H1 (cell line): ENCODE measurements at regions not wholly inside any gene's neighbourhood (a gene's known extent, or its start where the extent isn't known, plus 50 kb on each side); places are given as distances from the start of the nearest gene placed in this dataset.

Source experiments
- CTCF ChIA-PET: fragments of 300-600 bp; sonication (Branson Sonifier 250); formaldehyde crosslinking; loops from one replicate; lab custom pipeline; 2021; ENCODE audit not compliant: partially characterized antibody; lab: Charles Lee
- POLR2A ChIA-PET: fragments of 300-600 bp; sonication (Branson Sonifier 250); formaldehyde crosslinking; loops from one replicate; lab custom pipeline; 2021; ENCODE audit warnings: inconsistent platforms; ENCODE audit not compliant: partially characterized antibody; lab: Charles Lee
- DNase-seq, 2 experiments: peaks; one replicate each; pipeline versions ENCODE4 v3.0.0 to v3.0.0-alpha.2; 2010 to 2022; ENCODE audit warnings: low spot score in 2 of 2, low read depth in 1 of 2, mixed read lengths in 1 of 2
- FAIRE-seq: peaks from 2 replicates; lab custom pipeline; 2011; peaks lifted over from hg19 to GRCh38; lab: Jason Lieb, UNC
- H2AFZ ChIP-seq: 2 replicates; pipeline ENCODE4 v1.8.1; 2012; ENCODE audit warnings: low read length, inconsistent platforms
- H2AK5ac ChIP-seq: 2 replicates; pipeline ENCODE4 v1.6.1; 2013; ENCODE audit warnings: low read depth, low read length
- H2BK120ac ChIP-seq: replicated peaks from 2 replicates; pipeline ENCODE3; 2013; ENCODE audit warnings: low read depth, low read length, inconsistent platforms
- H2BK12ac ChIP-seq: 2 replicates; pipeline ENCODE4 v1.6.1; 2013; ENCODE audit warnings: low read depth, low read length
- H2BK15ac ChIP-seq: 2 replicates; pipeline ENCODE4 v1.6.1; 2013; ENCODE audit warnings: low read length
- H2BK20ac ChIP-seq: 2 replicates; pipeline ENCODE4 v1.6.1; 2013; ENCODE audit warnings: low read length
- H2BK5ac ChIP-seq: 2 replicates; pipeline ENCODE4 v1.6.1; 2013; ENCODE audit warnings: low read depth, low read length
- H3K14ac ChIP-seq: 2 replicates; pipeline ENCODE4 v1.6.1; 2013; ENCODE audit warnings: inconsistent platforms; ENCODE audit not compliant: insufficient read length
- H3K18ac ChIP-seq: 2 replicates; pipeline ENCODE4 v1.6.1; 2013; ENCODE audit warnings: low read length; ENCODE audit errors: extremely low read depth
- H3K23ac ChIP-seq: 2 replicates; pipeline ENCODE4 v1.6.1; 2013; ENCODE audit warnings: inconsistent platforms; ENCODE audit not compliant: insufficient read length
- H3K23me2 ChIP-seq: 2 replicates; pipeline ENCODE4 v1.6.1; 2013; ENCODE audit warnings: low read depth, low read length
- H3K27ac ChIP-seq: 2 replicates; pipeline ENCODE4 v1.6.1; 2011; ENCODE audit warnings: low read depth, low read length, inconsistent platforms
- H3K27me3 ChIP-seq, 4 experiments: replicated peaks in 1 of 4; 1 replicate in 1 of 4; 2 replicates in 3 of 4; pipeline versions ENCODE4 v1.6.1 to v1.8.1; 2011 to 2013; ENCODE audit warnings: low read length in 3 of 4, mild to moderate bottlenecking in 3 of 4, inconsistent platforms in 2 of 4, mixed read lengths in 2 of 4, moderate library complexity in 1 of 4; ENCODE audit not compliant: control insufficient read depth in 3 of 4, insufficient read depth in 3 of 4; ENCODE audit errors: extremely low read depth in 1 of 4
- H3K36me3 ChIP-seq, 4 experiments: 2 replicates each; pipeline versions ENCODE4 v1.6.1 to v1.8.1; 2011 to 2013; ENCODE audit warnings: mild to moderate bottlenecking in 4 of 4, low read length in 3 of 4, moderate library complexity in 2 of 4, control low read depth in 1 of 4, inconsistent platforms in 1 of 4; ENCODE audit not compliant: insufficient read depth in 4 of 4, control insufficient read depth in 2 of 4
- H3K4ac ChIP-seq: replicated peaks from 2 replicates; pipeline ENCODE3; 2013; ENCODE audit warnings: low read length, low read depth, mixed read lengths, inconsistent platforms; ENCODE audit not compliant: insufficient read length
- H3K4me1 ChIP-seq, 4 experiments: replicated peaks in 1 of 4; 1 replicate in 1 of 4; 2 replicates in 3 of 4; pipeline versions ENCODE4 v1.6.1 to v1.8.1; 2011 to 2013; ENCODE audit warnings: low read length in 3 of 4, inconsistent platforms in 2 of 4, mixed read lengths in 1 of 4; ENCODE audit not compliant: insufficient read depth in 4 of 4, control insufficient read depth in 3 of 4
- H3K4me2 ChIP-seq, 2 experiments: 2 replicates each; pipeline versions ENCODE4 v1.6.1 to v1.8.1; 2011 to 2013; ENCODE audit warnings: low read depth in 2 of 2, low read length in 2 of 2, control low read depth in 1 of 2, inconsistent platforms in 1 of 2, mild to moderate bottlenecking in 1 of 2; ENCODE audit not compliant: insufficient read depth in 1 of 2
- H3K4me3 ChIP-seq, 4 experiments: fragments of 200-600, 300-600 bp in 1 of 4; sonication (generic), shearing (Covaris generic), sonication (Bioruptor Twin) in 1 of 4; 2 replicates each; pipeline versions ENCODE4 v1.5.1 to v1.8.1; 2011 to 2016; ENCODE audit warnings: low read length in 4 of 4, low read depth in 3 of 4, control low read depth in 2 of 4, inconsistent platforms in 2 of 4, mild to moderate bottlenecking in 2 of 4, mixed read lengths in 1 of 4, moderate library complexity in 1 of 4; ENCODE audit not compliant: insufficient read depth in 2 of 4; ENCODE audit errors: extremely low read depth in 1 of 4
- H3K56ac ChIP-seq: replicated peaks from 2 replicates; pipeline ENCODE3; 2013; ENCODE audit warnings: low read depth, mild to moderate bottlenecking, mixed read lengths, low read length, inconsistent platforms; ENCODE audit not compliant: insufficient read length
- H3K79me1 ChIP-seq: 2 replicates; pipeline ENCODE4 v1.6.1; 2013; ENCODE audit warnings: low read depth, low read length, control low read depth
- H3K79me2 ChIP-seq, 2 experiments: 2 replicates each; pipeline versions ENCODE4 v1.6.1 to v1.8.1; 2012 to 2013; ENCODE audit warnings: low read length in 2 of 2, mild to moderate bottlenecking in 2 of 2, inconsistent platforms in 1 of 2; ENCODE audit not compliant: insufficient read depth in 2 of 2, control insufficient read depth in 1 of 2
- H3K9ac ChIP-seq, 4 experiments: replicated peaks in 1 of 4; 1 replicate in 1 of 4; 2 replicates in 3 of 4; pipeline versions ENCODE4 v1.6.1 to v1.8.1; 2011 to 2013; ENCODE audit warnings: low read depth in 3 of 4, low read length in 3 of 4, control low read depth in 2 of 4, mild to moderate bottlenecking in 2 of 4, moderate library complexity in 2 of 4, inconsistent platforms in 1 of 4; ENCODE audit errors: extremely low read depth in 1 of 4
- H3K9me3 ChIP-seq, 2 experiments: 2 replicates each; pipeline versions ENCODE4 v1.6.1 to v1.8.1; 2012 to 2013; ENCODE audit warnings: mild to moderate bottlenecking in 2 of 2, moderate library complexity in 2 of 2, control low read depth in 1 of 2, inconsistent platforms in 1 of 2, low read depth in 1 of 2, low read length in 1 of 2, mixed read lengths in 1 of 2; ENCODE audit not compliant: insufficient read depth in 2 of 2
- H4K20me1 ChIP-seq, 2 experiments: replicated peaks in 1 of 2; 2 replicates each; pipeline versions ENCODE3 to v1.8.1; 2011 to 2013; ENCODE audit warnings: inconsistent platforms in 2 of 2, low read length in 2 of 2, mild to moderate bottlenecking in 1 of 2; ENCODE audit not compliant: insufficient read depth in 2 of 2, control insufficient read depth in 1 of 2
- H4K5ac ChIP-seq: 2 replicates; pipeline ENCODE4 v1.6.1; 2013; ENCODE audit warnings: low read length, low read depth, mixed read lengths, inconsistent platforms; ENCODE audit not compliant: insufficient read length
- H4K8ac ChIP-seq: 2 replicates; pipeline ENCODE4 v1.8.0; 2013; ENCODE audit warnings: mild to moderate bottlenecking, moderate library complexity, low read length, inconsistent platforms; ENCODE audit not compliant: insufficient read depth; ENCODE audit errors: extremely low read depth
- H4K91ac ChIP-seq: replicated peaks from 2 replicates; pipeline ENCODE3; 2013; ENCODE audit warnings: low read length, mixed read lengths, inconsistent platforms; ENCODE audit not compliant: insufficient read length
- ATF2 ChIP-seq: IDR thresholded peaks from 2 replicates; pipeline ENCODE4 v1.6.1; 2012; ENCODE audit warnings: low read length, inconsistent platforms
- CREB1 ChIP-seq: IDR thresholded peaks from 2 replicates; pipeline ENCODE4 v1.6.1; 2012; ENCODE audit warnings: inconsistent platforms
- CTBP2 ChIP-seq: IDR thresholded peaks from 2 replicates; pipeline ENCODE4 v1.7.0; 2011; ENCODE audit warnings: borderline replicate concordance, mild to moderate bottlenecking, moderate library complexity, mixed read lengths, low read length; ENCODE audit not compliant: insufficient read depth, insufficient read length
- GABPA ChIP-seq: IDR thresholded peaks from 2 replicates; pipeline ENCODE4 v1.6.1; 2011; ENCODE audit warnings: mild to moderate bottlenecking, low read length, moderate library complexity, borderline replicate concordance; ENCODE audit not compliant: insufficient read depth
- HDAC2 ChIP-seq, 2 experiments: fragments of 300-600 bp in 1 of 2; sonication (generic) in 1 of 2; IDR thresholded peaks; 2 replicates each; pipeline ENCODE4 v1.6.1; 2011 to 2012; ENCODE audit warnings: low read depth in 2 of 2, low read length in 2 of 2, mild to moderate bottlenecking in 2 of 2, moderate library complexity in 2 of 2, borderline replicate concordance in 1 of 2, inconsistent platforms in 1 of 2
- JUND ChIP-seq: IDR thresholded peaks from 2 replicates; pipeline ENCODE4 v1.6.1; 2011; ENCODE audit warnings: mild to moderate bottlenecking, improper control_type of control experiment, low read length
- POU5F1 ChIP-seq: IDR thresholded peaks from 2 replicates; pipeline ENCODE4 v1.6.1; 2011; ENCODE audit warnings: low read depth, mild to moderate bottlenecking, low read length, moderate library complexity
- RXRA ChIP-seq: IDR thresholded peaks from 2 replicates; pipeline ENCODE4 v1.6.1; 2011; ENCODE audit warnings: low read depth, mild to moderate bottlenecking, low read length, moderate library complexity; ENCODE audit not compliant: insufficient read depth
- TAF1 ChIP-seq: IDR thresholded peaks from 2 replicates; pipeline ENCODE4 v1.6.1; 2011; ENCODE audit warnings: mild to moderate bottlenecking, low read depth, low read length
- TAF7 ChIP-seq: optimal IDR thresholded peaks from 2 replicates; pipeline ENCODE3; 2011; ENCODE audit warnings: low read depth, mild to moderate bottlenecking, inconsistent platforms, low read length, moderate library complexity, borderline replicate concordance
- WGBS, 2 experiments: shearing (Covaris generic) in 1 of 2; methylation state at CpG; one replicate each; pipeline versions ENCODE4 v1.1.6 to v1.1.7; 2013 to 2015; ENCODE audit warnings: low lambda C conversion rate in 2 of 2, mixed read lengths in 2 of 2, inconsistent platforms in 1 of 2, low coverage in 1 of 2, missing lambda C conversion rate in 1 of 2; ENCODE audit not compliant: insufficient replicate concordance in 2 of 2, insufficient coverage in 1 of 2, insufficient read length in 1 of 2; ENCODE audit errors: extremely low coverage in 1 of 2, missing lambda C conversion rate in 1 of 2; 5-methylcytosine and 5-hydroxymethylcytosine counted together
- TF ChIP-seq, protein P1 (sequence below): IDR thresholded peaks from 2 replicates; pipeline ENCODE4 v1.6.1; 2012; ENCODE audit warnings: inconsistent platforms
- TF ChIP-seq, protein P2 (sequence below): IDR thresholded peaks from 2 replicates; pipeline ENCODE4 v1.6.1; 2011; ENCODE audit warnings: low read depth, mild to moderate bottlenecking, low read length; ENCODE audit not compliant: insufficient read depth

DNA sequence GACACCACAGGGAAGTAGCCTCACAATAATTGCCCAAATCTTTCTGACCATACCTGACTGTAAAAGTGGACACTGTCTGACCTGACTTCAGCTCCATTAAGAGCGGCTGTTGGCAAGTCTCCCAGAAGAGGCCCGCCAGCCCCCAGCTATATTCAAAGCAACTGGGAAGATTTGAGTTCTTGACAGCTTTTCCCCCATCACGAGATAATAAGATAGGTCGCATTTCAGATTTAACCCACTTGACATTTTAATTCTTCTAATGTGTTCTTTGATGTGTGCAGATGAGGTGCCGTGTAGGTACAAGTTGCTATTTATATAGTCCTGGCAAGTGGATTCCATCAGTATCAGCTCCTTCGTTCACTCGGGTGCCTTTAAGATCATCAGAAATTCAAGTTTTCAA is 345.7 kb downstream of the DRD1 start:
- H4K5ac ChIP-seq = no peak overlapping the region
- no peak for TF ChIP-seq CREB1
- TF ChIP-seq TAF7 = no peak
- no peak for TF ChIP-seq POU5F1
- TF ChIP-seq JUND = no peak
- no peak for TF ChIP-seq TAF1
- no peak for TF ChIP-seq RXRA
- TF ChIP-seq, protein P1, sequence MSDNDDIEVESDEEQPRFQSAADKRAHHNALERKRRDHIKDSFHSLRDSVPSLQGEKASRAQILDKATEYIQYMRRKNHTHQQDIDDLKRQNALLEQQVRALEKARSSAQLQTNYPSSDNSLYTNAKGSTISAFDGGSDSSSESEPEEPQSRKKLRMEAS = no peak
- TF ChIP-seq HDAC2 (IDR thresholded peaks at IDR 0.05; ENCODE audit: borderline replicate concordance in 1 of 2, low read depth in 2 of 2, low read length in 2 of 2) = no peak
- TF ChIP-seq ATF2 = no peak
- no peak for TF ChIP-seq GABPA
- TF ChIP-seq CTBP2 = no peak
- TF ChIP-seq, protein P2, sequence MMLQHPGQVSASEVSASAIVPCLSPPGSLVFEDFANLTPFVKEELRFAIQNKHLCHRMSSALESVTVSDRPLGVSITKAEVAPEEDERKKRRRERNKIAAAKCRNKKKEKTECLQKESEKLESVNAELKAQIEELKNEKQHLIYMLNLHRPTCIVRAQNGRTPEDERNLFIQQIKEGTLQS = no peak
- H2BK5ac ChIP-seq = no peak overlapping the region
- H3K4me1 ChIP-seq = peaks cover 0 to 3% (median 0%) of the 10 kb centered on the region in 4 experiments; a peak in 1 of 7 replicates
- 94% methylated on average over 7 of the region's 7 CpGs; no CpG with 5 or more reads in 1 of the 2 experiments for WGBS, 2 experiments
- peaks cover 0 to 3% of the 10 kb centered on the region in 2 experiments for H4K20me1 ChIP-seq
- H3K18ac ChIP-seq = no peak overlapping the region
- ChIA-PET CTCF (interaction anchor here (0.7 kb wide), 2 partner anchors 15 to 37 kb away, joined by 3 read pairs; no protein-coding TSS in a partner anchor), POLR2A (no interaction called here)
- H3K14ac ChIP-seq = no peak overlapping the region
- no peak overlapping the region for H4K91ac ChIP-seq
- H2AK5ac ChIP-seq = no peak overlapping the region
- FAIRE-seq = no peak
- H3K9ac ChIP-seq = no peak overlapping the region
- H3K23ac ChIP-seq = no peak overlapping the region
- no peak overlapping the region for H2BK12ac ChIP-seq
- no peaks in the 10 kb centered on the region for H3K36me3 ChIP-seq
- H3K9me3 ChIP-seq = no peaks in the 10 kb centered on the region
- H2BK20ac ChIP-seq = no peak overlapping the region
- no peaks in the 10 kb centered on the region for H3K27me3 ChIP-seq
- no peak overlapping the region for H2BK15ac ChIP-seq
- H3K4ac ChIP-seq = no peak overlapping the region
- H3K4me3 ChIP-seq = no peak overlapping the region
- H4K8ac ChIP-seq = no peak overlapping the region
- H2BK120ac ChIP-seq = no peak overlapping the region
- peaks cover 3% of the 10 kb centered on the region; the same call in 1 of the 2 replicates for H3K23me2 ChIP-seq
- H3K79me1 ChIP-seq = no peaks in the 10 kb centered on the region
- DNase-seq = no peak
- no peak overlapping the region for H3K27ac ChIP-seq
- H2AFZ ChIP-seq = no peak overlapping the region
- no peak overlapping the region for H3K4me2 ChIP-seq
- no peak overlapping the region for H3K56ac ChIP-seq
- no peaks in the 10 kb centered on the region for H3K79me2 ChIP-seq
